ENCODE measurements at regions not wholly inside any gene's neighbourhood (a gene's known extent, or its start where the extent isn't known, plus 50 kb on each side); places are given as distances from the start of the nearest gene placed in this dataset.

DNA sequence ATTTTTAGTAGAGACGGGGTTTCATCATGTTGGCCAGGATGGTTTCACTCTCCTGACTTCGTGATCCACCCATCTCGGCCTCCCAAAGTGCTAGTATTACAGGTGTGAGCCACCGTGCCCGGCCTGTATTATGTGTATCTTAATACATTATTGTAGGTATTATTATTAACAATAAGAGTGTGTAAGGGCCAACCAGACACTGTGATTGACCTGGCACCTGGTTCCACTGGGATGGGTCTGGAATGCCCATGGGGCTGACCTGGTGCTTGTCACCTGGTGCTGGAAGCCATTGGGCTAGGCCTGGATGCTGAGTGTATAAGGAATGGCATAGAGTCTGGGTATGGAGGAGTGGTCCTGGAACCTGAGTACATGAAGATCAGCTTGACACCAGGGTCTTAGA, 906.9 kb upstream of the TMEFF2 start:
- no peak overlapping the region for H3K14ac ChIP-seq (ENCODE audit: low read length)
- H3K36me3 ChIP-seq (ENCODE audit: control insufficient read depth in 1 of 2, insufficient read depth in 2 of 2, low read length in 2 of 2) = no peaks in the 10 kb centered on the region

DNA sequence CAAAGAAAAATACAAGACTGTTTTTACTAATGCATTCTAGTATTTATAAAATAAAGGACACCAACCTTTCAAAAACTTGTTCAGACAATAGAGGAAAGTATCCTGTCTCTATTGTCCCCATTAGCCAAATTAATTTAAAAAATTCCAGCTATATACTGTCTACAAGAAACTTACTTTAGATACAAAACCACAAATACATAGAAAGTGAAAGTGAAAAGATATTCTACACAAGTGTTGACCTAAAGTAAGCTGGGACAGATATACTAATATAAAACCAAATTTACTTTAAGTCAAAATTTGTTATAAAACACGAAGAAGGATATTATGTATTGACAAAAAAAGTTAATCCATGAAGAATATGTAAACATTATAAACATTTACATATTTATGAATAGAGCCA, 893.3 kb upstream of the TMEFF2 start:
- Histone ChIP-seq H2BK120ac (ENCODE audit: insufficient read depth, low read length, poor library complexity) (no peak overlapping the region), H3K9ac (ENCODE audit: low read length) (no peak overlapping the region), H2BK5ac (ENCODE audit: low read depth, low read length, poor library complexity) (no peak overlapping the region), H3K79me2 (ENCODE audit: control insufficient read depth, insufficient read depth, low read length, poor library complexity) (no peaks in the 10 kb centered on the region), H3K23ac (ENCODE audit: low read length) (no peak overlapping the region), H2AFZ (ENCODE audit: insufficient read depth, low read length, poor library complexity) (no peak overlapping the region), H4K12ac (ENCODE audit: low read depth, low read length) (no peak overlapping the region), H3K4ac (ENCODE audit: low read depth, low read length) (no peak overlapping the region), H3K27me3 (ENCODE audit: insufficient read depth, low read length) (no peaks in the 10 kb centered on the region), H4K8ac (ENCODE audit: low read depth, low read length) (no peak overlapping the region), H3K4me3 (ENCODE audit: low read depth, low read length) (no peak overlapping the region), H3K4me1 (ENCODE audit: control insufficient read depth in 1 of 2, insufficient read depth in 2 of 2, low read length in 2 of 2) (no peaks in the 10 kb centered on the region), H3K27ac (ENCODE audit: low read depth, low read length) (no peak overlapping the region), H3K18ac (ENCODE audit: low read length) (no peak overlapping the region), H2BK12ac (ENCODE audit: low read length) (no peak overlapping the region), H2AK5ac (ENCODE audit: low read length) (no peak overlapping the region), H3K9me3 (ENCODE audit: insufficient read depth, low read depth, low read length) (no peaks in the 10 kb centered on the region), H3K36me3 (ENCODE audit: control insufficient read depth in 1 of 2, insufficient read depth in 2 of 2, low read length in 2 of 2) (no peaks in the 10 kb centered on the region), H4K91ac (ENCODE audit: low read depth, low read length) (no peak overlapping the region), H3K79me1 (ENCODE audit: low read length) (no peaks in the 10 kb centered on the region), H3K14ac (ENCODE audit: low read length) (no peak overlapping the region), H3K4me2 (ENCODE audit: low read length) (no peak overlapping the region)
- DNase-seq = no peak
- no CpG with 5 or more reads among the region's 1 CpG for WGBS (ENCODE audit: extremely low coverage, insufficient coverage, insufficient read length)

More for the DNA sequence above, 906.9 kb upstream of the TMEFF2 start:
- Histone ChIP-seq H2AK5ac (ENCODE audit: low read length) (no peak overlapping the region), H2BK120ac (ENCODE audit: insufficient read depth, low read length, poor library complexity) (no peak overlapping the region), H3K4me3 (ENCODE audit: low read depth, low read length) (no peak overlapping the region), H3K4me2 (ENCODE audit: low read length) (no peak overlapping the region), H4K12ac (ENCODE audit: low read depth, low read length) (no peak overlapping the region), H3K27ac (ENCODE audit: low read depth, low read length) (no peak overlapping the region), H2AFZ (ENCODE audit: insufficient read depth, low read length, poor library complexity) (no peak overlapping the region), H3K9ac (ENCODE audit: low read length) (no peak overlapping the region), H3K18ac (ENCODE audit: low read length) (no peak overlapping the region), H3K4ac (ENCODE audit: low read depth, low read length) (no peak overlapping the region), H3K79me2 (ENCODE audit: control insufficient read depth, insufficient read depth, low read length, poor library complexity) (no peaks in the 10 kb centered on the region), H3K4me1 (ENCODE audit: control insufficient read depth in 1 of 2, insufficient read depth in 2 of 2, low read length in 2 of 2) (no peaks in the 10 kb centered on the region), H3K27me3 (ENCODE audit: insufficient read depth, low read length) (no peaks in the 10 kb centered on the region), H3K9me3 (ENCODE audit: insufficient read depth, low read depth, low read length) (no peaks in the 10 kb centered on the region), H4K91ac (ENCODE audit: low read depth, low read length) (no peak overlapping the region), H2BK5ac (ENCODE audit: low read depth, low read length, poor library complexity) (no peak overlapping the region), H2BK12ac (ENCODE audit: low read length) (no peak overlapping the region), H4K8ac (ENCODE audit: low read depth, low read length) (no peak overlapping the region), H3K79me1 (ENCODE audit: low read length) (no peaks in the 10 kb centered on the region), H3K23ac (ENCODE audit: low read length) (no peak overlapping the region)
- DNase-seq = no peak
- no CpG with 5 or more reads among the region's 5 CpGs for WGBS (ENCODE audit: extremely low coverage, insufficient coverage, insufficient read length)

DNA sequence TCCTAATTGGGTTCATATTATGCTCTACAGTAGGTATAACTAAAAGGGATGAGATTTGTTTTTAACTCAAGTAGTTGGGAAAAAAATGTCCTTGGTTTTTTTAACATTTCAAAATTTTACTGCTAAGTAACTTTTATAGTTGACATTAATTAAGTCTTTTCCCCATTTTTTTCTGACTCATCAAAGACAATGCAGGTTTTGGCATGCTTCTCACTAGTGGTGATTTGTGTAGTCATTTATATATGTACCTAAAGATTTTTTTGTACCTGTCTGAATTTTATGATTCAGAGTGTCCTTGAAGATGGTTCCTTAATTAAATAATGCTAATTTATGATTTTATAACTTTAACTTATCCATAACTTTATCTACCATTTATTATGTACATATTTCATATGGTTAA, 882.3 kb upstream of the TMEFF2 start:
- Histone ChIP-seq H2AFZ (ENCODE audit: insufficient read depth, low read length, poor library complexity) (no peak overlapping the region), H2BK120ac (ENCODE audit: insufficient read depth, low read length, poor library complexity) (no peak overlapping the region), H3K18ac (ENCODE audit: low read length) (no peak overlapping the region)

DNA sequence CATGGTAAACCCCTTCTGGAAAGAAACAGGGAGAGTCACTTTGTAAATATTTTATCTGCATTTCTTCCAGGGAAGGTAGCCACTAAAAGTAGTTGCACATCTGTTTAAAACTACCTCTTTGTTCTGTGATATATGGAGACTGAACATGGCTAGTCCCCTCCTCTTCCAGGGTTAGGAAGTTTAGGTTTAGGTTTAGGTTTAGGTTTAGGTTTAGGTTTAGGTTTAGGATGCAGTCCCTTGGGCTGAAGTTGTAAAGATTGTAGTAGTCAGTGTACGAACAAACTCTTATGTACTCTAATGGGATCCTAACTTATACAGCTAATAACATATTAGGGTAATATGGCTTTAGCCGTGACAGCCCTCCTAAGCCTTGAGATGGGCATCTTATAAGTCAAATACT, 880.2 kb upstream of the TMEFF2 start:
- Histone ChIP-seq H2BK120ac (ENCODE audit: insufficient read depth, low read length, poor library complexity) (no peak overlapping the region), H4K12ac (ENCODE audit: low read depth, low read length) (no peak overlapping the region), H3K4me1 (ENCODE audit: control insufficient read depth in 1 of 2, insufficient read depth in 2 of 2, low read length in 2 of 2) (no peaks in the 10 kb centered on the region), H4K91ac (ENCODE audit: low read depth, low read length) (no peak overlapping the region), H3K36me3 (ENCODE audit: control insufficient read depth in 1 of 2, insufficient read depth in 2 of 2, low read length in 2 of 2) (no peaks in the 10 kb centered on the region), H3K79me1 (ENCODE audit: low read length) (no peaks in the 10 kb centered on the region), H3K4me2 (ENCODE audit: low read length) (no peak overlapping the region), H3K9ac (ENCODE audit: low read length) (no peak overlapping the region), H3K27ac (ENCODE audit: low read depth, low read length) (no peak overlapping the region), H2AFZ (ENCODE audit: insufficient read depth, low read length, poor library complexity) (no peak overlapping the region), H3K4ac (ENCODE audit: low read depth, low read length) (no peak overlapping the region), H3K79me2 (ENCODE audit: control insufficient read depth, insufficient read depth, low read length, poor library complexity) (no peaks in the 10 kb centered on the region), H2BK5ac (ENCODE audit: low read depth, low read length, poor library complexity) (no peak overlapping the region), H3K23ac (ENCODE audit: low read length) (no peak overlapping the region), H2BK12ac (ENCODE audit: low read length) (no peak overlapping the region), H3K27me3 (ENCODE audit: insufficient read depth, low read length) (no peaks in the 10 kb centered on the region), H3K9me3 (ENCODE audit: insufficient read depth, low read depth, low read length) (peaks cover 6% of the 10 kb centered on the region), H4K8ac (ENCODE audit: low read depth, low read length) (no peak overlapping the region), H3K18ac (ENCODE audit: low read length) (no peak overlapping the region), H3K4me3 (ENCODE audit: low read depth, low read length) (no peak overlapping the region), H2AK5ac (ENCODE audit: low read length) (no peak overlapping the region), H3K14ac (ENCODE audit: low read length) (no peak overlapping the region)
- no CpG with 5 or more reads among the region's 2 CpGs for WGBS (ENCODE audit: extremely low coverage, insufficient coverage, insufficient read length)
- DNase-seq = no peak

More for the DNA sequence above, 882.3 kb upstream of the TMEFF2 start:
- no peak for DNase-seq
- Histone ChIP-seq H4K8ac (ENCODE audit: low read depth, low read length) (no peak overlapping the region), H3K9ac (ENCODE audit: low read length) (no peak overlapping the region), H3K27ac (ENCODE audit: low read depth, low read length) (no peak overlapping the region), H3K4ac (ENCODE audit: low read depth, low read length) (no peak overlapping the region), H3K14ac (ENCODE audit: low read length) (no peak overlapping the region), H3K36me3 (ENCODE audit: control insufficient read depth in 1 of 2, insufficient read depth in 2 of 2, low read length in 2 of 2) (no peaks in the 10 kb centered on the region), H3K4me2 (ENCODE audit: low read length) (no peak overlapping the region), H3K79me1 (ENCODE audit: low read length) (no peaks in the 10 kb centered on the region), H3K27me3 (ENCODE audit: insufficient read depth, low read length) (no peaks in the 10 kb centered on the region), H4K12ac (ENCODE audit: low read depth, low read length) (no peak overlapping the region), H3K23ac (ENCODE audit: low read length) (no peak overlapping the region), H2BK12ac (ENCODE audit: low read length) (no peak overlapping the region), H3K9me3 (ENCODE audit: insufficient read depth, low read depth, low read length) (no peaks in the 10 kb centered on the region), H3K79me2 (ENCODE audit: control insufficient read depth, insufficient read depth, low read length, poor library complexity) (no peaks in the 10 kb centered on the region), H4K91ac (ENCODE audit: low read depth, low read length) (no peak overlapping the region), H3K4me1 (ENCODE audit: control insufficient read depth in 1 of 2, insufficient read depth in 2 of 2, low read length in 2 of 2) (no peaks in the 10 kb centered on the region), H2AK5ac (ENCODE audit: low read length) (no peak overlapping the region), H2BK5ac (ENCODE audit: low read depth, low read length, poor library complexity) (no peak overlapping the region), H3K4me3 (ENCODE audit: low read depth, low read length) (no peak overlapping the region)

Data from trophoblast cell (in vitro differentiated cells and primary cell).